ENCODE measurements at regions not wholly inside any gene's neighbourhood (a gene's known extent, or its start where the extent isn't known, plus 50 kb on each side); places are given as distances from the start of the nearest gene placed in this dataset.
"Not testable (repeated sequence)": the region's sequence is repeated elsewhere in the genome, so short reads cannot be mapped to it uniquely, and the experiment has no call there.

DNA sequence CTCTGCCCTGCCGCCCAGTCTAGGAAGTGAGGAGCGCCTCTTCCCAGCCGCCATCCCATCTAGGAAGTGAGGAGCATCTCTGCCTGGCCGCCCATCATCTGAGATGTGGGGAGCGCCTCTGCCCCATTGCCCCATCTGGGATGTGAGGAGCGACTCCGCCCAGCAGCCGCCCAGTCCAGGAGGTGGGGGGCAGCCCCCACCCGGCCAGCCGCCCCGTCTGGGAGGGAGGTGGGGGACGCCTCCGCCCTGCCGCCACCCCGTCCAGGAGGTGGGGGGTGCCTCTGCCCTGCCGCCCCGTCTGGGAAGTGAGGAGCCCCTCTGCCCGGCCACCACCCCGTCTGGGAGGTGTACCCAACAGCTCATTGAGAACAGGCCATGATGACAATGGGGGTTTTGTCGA, 146.0 kb upstream of the RAB6C start:
- DNase-seq (ENCODE audit: low read depth, low spot score) = not testable (repeated sequence)

DNA sequence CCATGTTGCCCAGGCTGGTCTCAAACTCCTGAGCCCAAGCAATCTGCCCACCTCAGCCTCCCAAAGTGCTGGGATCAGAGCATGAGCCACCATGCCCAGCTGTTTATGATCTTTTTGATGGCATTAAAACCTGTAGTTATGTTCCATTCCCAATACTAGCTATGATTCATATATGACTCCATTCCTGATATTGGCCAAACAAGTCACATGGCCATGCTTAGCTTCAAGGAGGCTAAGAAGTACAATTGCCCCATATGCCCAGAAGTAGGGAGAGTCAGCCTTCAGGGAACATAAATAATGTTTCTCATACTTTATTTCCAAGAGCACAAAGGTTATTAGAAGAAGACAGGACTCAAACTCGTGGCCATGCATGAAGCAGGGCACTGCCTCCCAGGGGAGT, 132.4 kb upstream of the RAB6C start:
- no peak for DNase-seq (ENCODE audit: low read depth, low spot score)

- DNase-seq (ENCODE audit: low read depth, low spot score) = peak; percentile 74
Measured at GRCh38 chr2:129849559-129850160, 129.8 kb upstream of the RAB6C start.

DNA sequence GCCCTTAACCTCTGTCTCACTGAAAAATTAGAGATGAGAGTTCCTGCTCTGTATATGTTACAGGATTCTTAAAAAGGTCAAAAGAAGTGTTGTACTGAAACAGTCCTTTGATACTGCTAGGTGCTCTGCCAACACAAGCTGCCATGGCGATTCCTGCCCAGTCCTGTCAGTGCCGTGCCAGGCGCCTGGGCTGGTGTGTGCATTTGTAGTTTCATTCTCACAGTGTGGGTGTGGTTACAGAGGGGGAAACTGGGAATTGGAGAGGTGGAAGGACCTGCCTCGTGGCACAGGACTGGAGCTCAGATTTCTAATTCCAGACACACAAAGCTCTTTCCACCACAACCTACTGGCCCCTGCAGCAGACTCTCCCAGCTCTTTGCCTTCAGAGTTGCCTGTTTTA, 122.3 kb upstream of the RAB6C start:
- no peak for DNase-seq (ENCODE audit: low read depth, low spot score)

DNA sequence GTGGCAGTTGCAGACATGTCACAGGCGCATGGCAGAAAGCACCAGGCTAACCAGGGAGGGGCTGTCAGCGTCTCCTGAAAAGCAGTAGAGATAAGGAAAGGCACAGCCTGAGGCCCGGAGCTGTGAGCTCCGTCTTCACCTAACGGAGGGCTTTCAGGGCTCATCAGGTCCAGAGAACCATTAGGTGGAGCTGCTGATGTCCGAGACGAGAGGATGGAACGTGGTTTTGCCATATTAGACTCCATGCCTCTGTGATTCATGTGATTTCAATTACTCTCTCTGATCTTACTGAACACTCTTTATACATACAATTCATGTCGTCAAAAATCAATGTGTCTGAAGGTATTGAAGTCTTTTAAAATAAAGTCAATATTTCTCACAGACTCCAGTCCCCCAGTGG, 120.3 kb upstream of the RAB6C start:
- no peak for DNase-seq (ENCODE audit: low read depth, low spot score)

DNA sequence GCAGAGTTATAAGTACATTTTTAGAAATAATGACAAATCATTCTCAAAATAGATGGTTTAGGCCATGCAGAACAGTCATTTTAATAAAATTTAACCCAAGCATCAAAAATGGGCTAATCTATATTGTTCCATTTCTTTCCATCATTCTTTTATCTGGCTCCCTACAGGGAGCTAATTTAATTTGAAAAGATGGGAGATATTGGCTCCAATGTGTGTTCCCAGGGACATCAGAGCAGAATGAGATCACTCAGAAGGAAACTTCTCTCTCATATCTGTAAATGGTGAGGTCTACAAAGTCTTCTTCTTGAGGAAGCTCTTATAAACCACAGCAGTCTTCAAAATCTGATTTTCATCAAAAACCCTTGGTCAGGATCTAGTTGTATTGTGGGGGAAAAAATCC, 119.4 kb upstream of the RAB6C start:
- DNase-seq (ENCODE audit: low read depth, low spot score) = no peak

- no peak for DNase-seq (ENCODE audit: low read depth, low spot score)
Measured at GRCh38 chr2:129861666-129862288, 117.7 kb upstream of the RAB6C start.

DNA sequence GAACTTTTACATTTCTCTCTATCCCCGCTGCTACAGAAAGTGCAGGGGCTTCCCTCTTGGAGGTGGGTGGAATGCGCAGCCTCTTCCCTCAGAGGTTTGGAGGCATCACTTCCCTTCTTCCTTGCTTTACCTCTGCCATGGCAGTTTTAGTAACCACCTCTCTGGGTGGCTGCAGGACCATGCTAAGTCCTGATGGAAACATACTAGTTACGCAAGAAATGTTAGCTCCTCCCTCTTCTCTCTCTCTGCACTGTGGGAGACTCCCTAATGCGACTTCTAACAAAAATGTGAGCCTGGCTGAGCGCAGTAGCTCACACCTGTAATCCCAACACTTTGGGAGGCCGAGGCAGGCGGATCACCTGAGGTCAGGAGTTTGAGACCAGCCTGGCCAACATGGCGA, 116.8 kb upstream of the RAB6C start:
- no peak for DNase-seq (ENCODE audit: low read depth, low spot score)

- DNase-seq (ENCODE audit: low read depth, low spot score) = no peak
Measured at GRCh38 chr2:129863350-129863749, 116.1 kb upstream of the RAB6C start.

DNA sequence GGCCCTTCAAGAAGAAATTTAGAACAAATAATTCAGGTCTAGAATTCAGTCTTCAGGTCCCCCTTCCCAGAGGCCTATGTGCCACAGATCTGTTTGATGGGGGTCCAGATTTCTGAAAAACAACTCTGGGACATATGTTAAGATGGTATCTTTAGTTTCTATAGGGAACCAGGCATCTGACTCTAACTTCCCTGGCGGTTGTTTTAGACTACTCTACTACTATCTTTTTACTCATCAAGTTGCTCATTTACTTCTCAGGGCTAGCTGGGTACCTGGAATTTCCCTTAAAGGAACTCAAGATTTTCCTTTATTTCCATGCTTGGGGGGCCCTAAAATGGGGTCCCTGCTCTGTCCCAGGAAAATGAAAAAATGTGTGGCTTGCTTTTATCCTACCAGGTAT, 114.7 kb upstream of the RAB6C start:
- DNase-seq (ENCODE audit: low read depth, low spot score) = no peak

- no peak for DNase-seq (ENCODE audit: low read depth, low spot score)
Measured at GRCh38 chr2:129865976-129866375, 113.5 kb upstream of the RAB6C start.

GRCh38 chr2:129866391-129866790, 113.1 kb upstream of the RAB6C start:
- DNase-seq (ENCODE audit: low read depth, low spot score) = no peak

- no peak for DNase-seq (ENCODE audit: low read depth, low spot score)
Measured at GRCh38 chr2:129868151-129868550, 111.3 kb upstream of the RAB6C start.

- no peak for DNase-seq (ENCODE audit: low read depth, low spot score)
Measured at GRCh38 chr2:129870685-129871241, 108.7 kb upstream of the RAB6C start.

GRCh38 chr2:129872446-129872845, 107.0 kb upstream of the RAB6C start:
- DNase-seq (ENCODE audit: low read depth, low spot score) = no peak

GRCh38 chr2:129876541-129876940, 102.9 kb upstream of the RAB6C start:
- no peak for DNase-seq (ENCODE audit: low read depth, low spot score)

- DNase-seq (ENCODE audit: low read depth, low spot score) = peak; percentile 58
Measured at GRCh38 chr2:129877289-129877741, 102.2 kb upstream of the RAB6C start.

- peak; percentile 23 for DNase-seq (ENCODE audit: low read depth, low spot score)
Measured at GRCh38 chr2:129877795-129878775, 101.4 kb upstream of the RAB6C start.

GRCh38 chr2:129879614-129880180, 99.8 kb upstream of the RAB6C start:
- DNase-seq (ENCODE audit: low read depth, low spot score) = no peak

GRCh38 chr2:129880309-129880708, 99.2 kb upstream of the RAB6C start:
- DNase-seq (ENCODE audit: low read depth, low spot score) = no peak

DNA sequence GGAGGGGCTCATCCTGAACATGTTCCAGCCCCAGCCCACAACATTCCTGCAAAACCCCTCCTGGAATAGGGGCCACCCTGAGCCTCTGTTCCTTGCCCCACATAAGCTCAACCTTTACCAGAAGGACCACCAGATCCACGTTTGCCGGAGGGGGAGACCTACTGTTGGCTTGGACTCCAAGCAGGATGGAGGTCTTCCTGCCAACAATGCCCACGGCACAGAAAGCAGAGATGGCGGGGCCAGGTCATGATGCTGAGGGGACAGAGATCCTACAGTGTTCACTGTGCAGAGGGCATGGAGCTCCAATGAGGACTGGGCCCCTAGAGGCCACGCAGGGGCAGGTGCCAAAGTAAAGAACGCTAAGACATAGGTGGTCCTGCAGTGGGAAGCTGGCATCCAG, 98.5 kb upstream of the RAB6C start:
- DNase-seq (ENCODE audit: low read depth, low spot score) = no peak

Data from smooth muscle cell of the brain vasculature (primary cell).